HepG2 (cell line): ENCODE measurements at regions not wholly inside any gene's neighbourhood (a gene's known extent, or its start where the extent isn't known, plus 50 kb on each side); places are given as distances from the start of the nearest gene placed in this dataset.
"Not testable (repeated sequence)": the region's sequence is repeated elsewhere in the genome, so short reads cannot be mapped to it uniquely, and the experiment has no call there.

Experiments used
- ATAC-seq: fragments of 200-7000 bp; cut with Tn5 transposase; 3 replicates; pipeline ENCODE4 v1.9.1; 2020; ENCODE audit warnings: mild to moderate bottlenecking, moderate library complexity
- BruUV-seq: library from RNA; stranded (reverse); fragments of 400-500 nt; replicated peaks from 2 replicates; lab custom pipeline; 2021; lab: Mats Ljungman, UMichigan
- CTCF ChIA-PET: fragments of 300-600 bp; formaldehyde crosslinking; extraction: SDS; loops from one replicate; lab custom pipeline; 2021; ENCODE audit warnings: low total read pairs, inconsistent platforms, low intra/inter-chr PET ratio; lab: Yijun Ruan, JAX
- POLR2A ChIA-PET: fragments of 350-600 bp; sonication (Branson Sonifier 250); formaldehyde crosslinking; loops from one replicate; lab custom pipeline; 2020; ENCODE audit warnings: antibody characterized with exemption, inconsistent platforms; lab: Yijun Ruan, JAX
- DNase-seq: peaks from one replicate; pipeline ENCODE4 v3.0.0-alpha.2; 2015; ENCODE audit warnings: low spot score
- FAIRE-seq: peaks from 3 replicates; lab custom pipeline; 2011; peaks lifted over from hg19 to GRCh38; lab: Jason Lieb, UNC
- H2AFZ ChIP-seq: one replicate; pipeline ENCODE4 v1.6.1; 2011; ENCODE audit warnings: low read length, inconsistent platforms
- H3K27ac ChIP-seq: fragments of 300-600 bp; 3 replicates; pipeline ENCODE4 v1.8.0; 2011; ENCODE audit warnings: mixed run types, mild to moderate bottlenecking, mixed read lengths, low read length, inconsistent platforms; ENCODE audit not compliant: insufficient read depth; ENCODE audit errors: extremely low read length
- H3K27me3 ChIP-seq, 2 experiments: fragments of 200-600 bp in 1 of 2; 2 replicates in 1 of 2; 3 replicates in 1 of 2; pipeline versions ENCODE4 v1.6.0 to v1.8.0; 2011; ENCODE audit warnings: low read length in 2 of 2, mild to moderate bottlenecking in 2 of 2, moderate library complexity in 2 of 2, inconsistent platforms in 1 of 2; ENCODE audit not compliant: insufficient read depth in 2 of 2, control insufficient read depth in 1 of 2
- H3K36me3 ChIP-seq, 2 experiments: fragments of 200-600 bp in 1 of 2; replicated peaks in 1 of 2; 2 replicates in 1 of 2; 3 replicates in 1 of 2; pipeline versions ENCODE4 v1.5.1 to v1.8.0; 2011; ENCODE audit warnings: low read length in 2 of 2, inconsistent platforms in 1 of 2; ENCODE audit not compliant: insufficient read depth in 2 of 2, control insufficient read depth in 1 of 2
- H3K4me1 ChIP-seq: 2 replicates; pipeline ENCODE4 v1.5.1; 2012; ENCODE audit warnings: low read length, inconsistent platforms; ENCODE audit not compliant: insufficient read depth
- H3K4me2 ChIP-seq: 2 replicates; pipeline ENCODE4 v1.6.0; 2011; ENCODE audit warnings: low read depth, low read length, inconsistent platforms
- H3K4me3 ChIP-seq, 3 experiments: fragments of 200-600 bp in 1 of 3; sonication (generic), shearing (Covaris generic) in 1 of 3; replicated peaks in 1 of 3; 2 replicates each; pipeline ENCODE4 v1.5.1; 2011 to 2016; ENCODE audit warnings: low read length in 3 of 3, inconsistent platforms in 2 of 3, low read depth in 2 of 3, mild to moderate bottlenecking in 2 of 3, control low read depth in 1 of 3, mixed read lengths in 1 of 3; ENCODE audit not compliant: insufficient read depth in 1 of 3
- H3K79me2 ChIP-seq: one replicate; pipeline ENCODE4 v1.6.1; 2011; ENCODE audit warnings: low read length, inconsistent platforms; ENCODE audit not compliant: insufficient read depth
- H3K9ac ChIP-seq: 2 replicates; pipeline ENCODE4 v1.6.0; 2011; ENCODE audit warnings: mild to moderate bottlenecking, low read depth, low read length, inconsistent platforms; ENCODE audit not compliant: insufficient read depth
- H3K9me3 ChIP-seq: 2 replicates; pipeline ENCODE4 v1.5.1; 2012; ENCODE audit warnings: mild to moderate bottlenecking, low read length
- H4K20me1 ChIP-seq: 2 replicates; pipeline ENCODE4 v1.6.0; 2011; ENCODE audit warnings: inconsistent platforms, mild to moderate bottlenecking, low read length, moderate library complexity; ENCODE audit not compliant: insufficient read depth
- ARHGAP35 ChIP-seq: sonication (generic); formaldehyde crosslinking; IDR thresholded peaks from 2 replicates; pipeline ENCODE4 v1.9.0; 2022; ENCODE audit warnings: mild to moderate bottlenecking, inconsistent platforms, moderate library complexity, missing genetic modification reagents, borderline replicate concordance
- CBX1 ChIP-seq: IDR thresholded peaks from one replicate; pipeline ENCODE4 v1.6.1; 2016; ENCODE audit warnings: antibody characterized with exemption, low read depth
- FOSL1 ChIP-seq: sonication (generic); formaldehyde crosslinking; IDR thresholded peaks from 2 replicates; pipeline ENCODE4 v1.9.0; 2021; ENCODE audit warnings: missing genetic modification reagents, borderline replicate concordance
- HNF4G ChIP-seq, 2 experiments: sonication (generic) in 1 of 2; formaldehyde crosslinking in 1 of 2; IDR thresholded peaks; 2 replicates each; pipeline versions ENCODE4 v1.4.0 to v1.6.1; 2011 to 2020; ENCODE audit warnings: borderline replicate concordance in 2 of 2, low read depth in 2 of 2, mild to moderate bottlenecking in 2 of 2, low read length in 1 of 2, missing genetic modification reagents in 1 of 2, moderate library complexity in 1 of 2
- JDP2 ChIP-seq: sonication (generic); formaldehyde crosslinking; IDR thresholded peaks from 2 replicates; pipeline ENCODE4 v1.8.1; 2022; ENCODE audit warnings: missing genetic modification reagents, borderline replicate concordance
- NPAS2 ChIP-seq: sonication (generic); formaldehyde crosslinking; IDR thresholded peaks from 2 replicates; pipeline ENCODE4 v1.8.0; 2022; ENCODE audit warnings: mild to moderate bottlenecking, missing genetic modification reagents, borderline replicate concordance
- NRL ChIP-seq: sonication (generic); formaldehyde crosslinking; IDR thresholded peaks from 2 replicates; pipeline ENCODE4 v1.5.0; 2020; ENCODE audit warnings: missing genetic modification reagents, mild to moderate bottlenecking, moderate library complexity, borderline replicate concordance
- SMAD3 ChIP-seq: sonication (generic); formaldehyde crosslinking; IDR thresholded peaks from 2 replicates; pipeline ENCODE4 v1.4.0; 2020; ENCODE audit warnings: missing genetic modification reagents
- ZKSCAN5 ChIP-seq: sonication (generic); formaldehyde crosslinking; IDR thresholded peaks from 2 replicates; pipeline ENCODE4 v1.5.1; 2020; ENCODE audit warnings: mild to moderate bottlenecking, missing genetic modification reagents
- ZNF781 ChIP-seq: sonication (generic); formaldehyde crosslinking; IDR thresholded peaks from 2 replicates; pipeline ENCODE4 v1.5.1; 2020; ENCODE audit warnings: borderline replicate concordance, mild to moderate bottlenecking, missing genetic modification reagents; ENCODE audit errors: not compliant biosample characterization
- WGBS: methylation state at CpG from one replicate; pipeline ENCODE4 v1.1.6; 2017; ENCODE audit warnings: low lambda C conversion rate; 5-methylcytosine and 5-hydroxymethylcytosine counted together
- in situ Hi-C: cut with HindIII; loops from 2 replicates; pipeline ENCODE4 v1.10.0; 2017; ENCODE audit warnings: low pct_unique_long_range_greater_than_20kb; ENCODE audit not compliant: extremely low pct_ligation_motif_present
- intact Hi-C: fragments of 100-400 bp; cut with micrococcal nuclease; formaldehyde crosslinking; loops from one replicate; pipeline ENCODE4 v1.10.0; 2022; ENCODE audit not compliant: unreplicated experiment
- TF ChIP-seq, protein P1 (sequence below): sonication (generic); formaldehyde crosslinking; IDR thresholded peaks from 2 replicates; pipeline ENCODE4 v1.9.0; 2021; ENCODE audit warnings: mild to moderate bottlenecking, missing genetic modification reagents

DNA sequence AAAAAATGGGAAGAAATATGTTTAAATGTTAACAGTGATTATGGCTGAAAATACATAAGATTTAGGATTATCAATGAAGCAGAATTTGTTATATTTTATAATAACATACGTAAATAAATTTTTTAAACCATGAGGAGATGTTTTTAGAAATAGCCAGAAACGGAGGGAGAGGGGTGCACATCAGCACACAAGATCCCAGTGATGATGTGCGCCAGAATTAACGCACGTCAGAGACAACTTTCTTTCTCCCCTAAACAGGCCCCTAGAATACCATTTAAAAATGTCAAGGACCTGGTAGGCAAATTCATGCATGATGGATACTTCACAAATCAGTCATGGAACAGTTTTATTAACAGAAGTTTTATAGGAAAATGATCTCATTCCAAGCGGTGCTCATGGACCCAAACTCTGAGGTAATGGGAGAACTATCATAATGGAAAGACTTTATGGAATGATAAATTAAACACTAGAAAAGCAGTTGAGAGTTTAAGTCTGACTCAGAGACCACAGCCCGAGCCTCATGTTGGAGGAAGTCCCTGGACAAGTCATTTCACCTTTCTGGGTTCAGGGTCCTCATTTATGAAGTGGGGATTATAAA lies 258.9 kb upstream of the GAS1 start:
- in situ Hi-C loops: no loop called here
- ChIA-PET POLR2A (no interaction called here), CTCF (no interaction called here)
- no peaks in the 10 kb centered on the region for H3K9me3 ChIP-seq
- FAIRE-seq: no peak
- no peak overlapping the region for H3K4me2 ChIP-seq
- WGBS: 39% methylated on average over 7 of the region's 7 CpGs
- no peak for ATAC-seq
- TF ChIP-seq JDP2 (CRISPR knock-in tag) (no peak), ZNF781 (no peak), FOSL1 (no peak), ARHGAP35 (CRISPR knock-in tag) (no peak), NRL (no peak), SMAD3 (no peak), HNF4G (IDR thresholded peaks at IDR 0.05; ENCODE audit: borderline replicate concordance, low read depth, low read length) (no peak), HNF4G (CRISPR knock-in tag; IDR thresholded peaks at IDR 0.05; ENCODE audit: borderline replicate concordance, low read depth) (no peak), NPAS2 (CRISPR knock-in tag) (no peak), ZKSCAN5 (no peak), CBX1 (no peak)
- TF ChIP-seq, protein P1, sequence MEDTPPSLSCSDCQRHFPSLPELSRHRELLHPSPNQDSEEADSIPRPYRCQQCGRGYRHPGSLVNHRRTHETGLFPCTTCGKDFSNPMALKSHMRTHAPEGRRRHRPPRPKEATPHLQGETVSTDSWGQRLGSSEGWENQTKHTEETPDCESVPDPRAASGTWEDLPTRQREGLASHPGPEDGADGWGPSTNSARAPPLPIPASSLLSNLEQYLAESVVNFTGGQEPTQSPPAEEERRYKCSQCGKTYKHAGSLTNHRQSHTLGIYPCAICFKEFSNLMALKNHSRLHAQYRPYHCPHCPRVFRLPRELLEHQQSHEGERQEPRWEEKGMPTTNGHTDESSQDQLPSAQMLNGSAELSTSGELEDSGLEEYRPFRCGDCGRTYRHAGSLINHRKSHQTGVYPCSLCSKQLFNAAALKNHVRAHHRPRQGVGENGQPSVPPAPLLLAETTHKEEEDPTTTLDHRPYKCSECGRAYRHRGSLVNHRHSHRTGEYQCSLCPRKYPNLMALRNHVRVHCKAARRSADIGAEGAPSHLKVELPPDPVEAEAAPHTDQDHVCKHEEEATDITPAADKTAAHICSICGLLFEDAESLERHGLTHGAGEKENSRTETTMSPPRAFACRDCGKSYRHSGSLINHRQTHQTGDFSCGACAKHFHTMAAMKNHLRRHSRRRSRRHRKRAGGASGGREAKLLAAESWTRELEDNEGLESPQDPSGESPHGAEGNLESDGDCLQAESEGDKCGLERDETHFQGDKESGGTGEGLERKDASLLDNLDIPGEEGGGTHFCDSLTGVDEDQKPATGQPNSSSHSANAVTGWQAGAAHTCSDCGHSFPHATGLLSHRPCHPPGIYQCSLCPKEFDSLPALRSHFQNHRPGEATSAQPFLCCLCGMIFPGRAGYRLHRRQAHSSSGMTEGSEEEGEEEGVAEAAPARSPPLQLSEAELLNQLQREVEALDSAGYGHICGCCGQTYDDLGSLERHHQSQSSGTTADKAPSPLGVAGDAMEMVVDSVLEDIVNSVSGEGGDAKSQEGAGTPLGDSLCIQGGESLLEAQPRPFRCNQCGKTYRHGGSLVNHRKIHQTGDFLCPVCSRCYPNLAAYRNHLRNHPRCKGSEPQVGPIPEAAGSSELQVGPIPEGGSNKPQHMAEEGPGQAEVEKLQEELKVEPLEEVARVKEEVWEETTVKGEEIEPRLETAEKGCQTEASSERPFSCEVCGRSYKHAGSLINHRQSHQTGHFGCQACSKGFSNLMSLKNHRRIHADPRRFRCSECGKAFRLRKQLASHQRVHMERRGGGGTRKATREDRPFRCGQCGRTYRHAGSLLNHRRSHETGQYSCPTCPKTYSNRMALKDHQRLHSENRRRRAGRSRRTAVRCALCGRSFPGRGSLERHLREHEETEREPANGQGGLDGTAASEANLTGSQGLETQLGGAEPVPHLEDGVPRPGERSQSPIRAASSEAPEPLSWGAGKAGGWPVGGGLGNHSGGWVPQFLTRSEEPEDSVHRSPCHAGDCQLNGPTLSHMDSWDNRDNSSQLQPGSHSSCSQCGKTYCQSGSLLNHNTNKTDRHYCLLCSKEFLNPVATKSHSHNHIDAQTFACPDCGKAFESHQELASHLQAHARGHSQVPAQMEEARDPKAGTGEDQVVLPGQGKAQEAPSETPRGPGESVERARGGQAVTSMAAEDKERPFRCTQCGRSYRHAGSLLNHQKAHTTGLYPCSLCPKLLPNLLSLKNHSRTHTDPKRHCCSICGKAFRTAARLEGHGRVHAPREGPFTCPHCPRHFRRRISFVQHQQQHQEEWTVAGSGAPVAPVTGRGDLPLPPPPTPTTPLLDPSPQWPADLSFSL: no peak
- BruUV-seq: no TSS peak
- H3K36me3 ChIP-seq: no peaks in the 10 kb centered on the region
- H4K20me1 ChIP-seq: no peaks in the 10 kb centered on the region
- no peak overlapping the region for H3K4me3 ChIP-seq
- DNase-seq: no peak
- H3K4me1 ChIP-seq: no peaks in the 10 kb centered on the region
- no peak overlapping the region for H2AFZ ChIP-seq
- peaks cover 0 to 4% of the 10 kb centered on the region in 2 experiments; a peak in 1 of 5 replicates for H3K27me3 ChIP-seq
- no peak overlapping the region for H3K9ac ChIP-seq
- H3K27ac ChIP-seq: no peak overlapping the region
- H3K79me2 ChIP-seq: no peaks in the 10 kb centered on the region
- intact Hi-C loops: no loop called here

DNA sequence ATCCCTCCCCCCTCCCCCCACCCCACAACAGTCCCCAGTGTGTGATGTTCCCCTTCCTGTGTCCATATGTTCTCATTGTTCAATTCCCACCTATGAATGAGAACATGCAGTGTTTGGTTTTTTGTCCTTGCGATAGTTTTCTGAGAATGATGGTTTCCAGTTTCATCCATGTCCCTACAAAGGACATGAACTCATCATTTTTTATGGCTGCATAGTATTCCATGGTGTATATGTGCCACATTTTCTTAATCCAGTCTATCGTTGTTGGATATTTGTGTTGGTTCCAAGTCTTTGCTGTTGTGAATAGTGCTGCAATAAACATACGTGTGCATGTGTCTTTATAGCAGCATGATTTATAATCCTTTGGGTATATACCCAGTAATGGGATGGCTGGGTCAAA lies 263.4 kb upstream of the GAS1 start:
- H2AFZ ChIP-seq, intact Hi-C loops, DNase-seq, H3K9ac ChIP-seq, H3K79me2 ChIP-seq, H3K4me3 ChIP-seq, H3K36me3 ChIP-seq, H4K20me1 ChIP-seq, BruUV-seq, H3K4me2 ChIP-seq, H3K27ac ChIP-seq, H3K27me3 ChIP-seq, H3K4me1 ChIP-seq, POLR2A ChIA-PET, CTCF ChIA-PET, in situ Hi-C loops, H3K9me3 ChIP-seq, ATAC-seq, FAIRE-seq: not testable (repeated sequence)
- 40% methylated on average over 3 of the region's 3 CpGs for WGBS
